Thyroid gland (tissue), 4 donors: ENCODE measurements at regions not wholly inside any gene's neighbourhood (a gene's known extent, or its start where the extent isn't known, plus 50 kb on each side); places are given as distances from the start of the nearest gene placed in this dataset.

Experiments used
- DNase-seq, 2 donors: peaks; one replicate each; pipeline ENCODE4 v3.0.0-alpha.2; 2019
- H3K27ac ChIP-seq, 3 donors: fragments of 200-600 bp; sonication (generic); 1 replicate in 2 of 3; 2 replicates in 1 of 3; pipeline ENCODE4 v1.5.1; 2016 to 2019; ENCODE audit warnings: mild to moderate bottlenecking in 1 of 3, moderate library complexity in 1 of 3
- H3K27me3 ChIP-seq: fragments of 200-600 bp; sonication (generic); one replicate; pipeline ENCODE4 v1.5.1; 2019
- H3K36me3 ChIP-seq, 2 donors: fragments of 200-600 bp; sonication (generic); one replicate each; pipeline ENCODE4 v1.5.1; 2016 to 2019
- H3K4me1 ChIP-seq, 2 donors: fragments of 200-600 bp; sonication (generic); one replicate each; pipeline ENCODE4 v1.5.1; 2017 to 2019
- H3K4me3 ChIP-seq, 3 donors: fragments of 200-600 bp; sonication (generic); replicated peaks in 1 of 3; 1 replicate in 2 of 3; 2 replicates in 1 of 3; pipeline ENCODE4 v1.5.1; 2016; ENCODE audit warnings: mild to moderate bottlenecking in 1 of 3
- H3K9me3 ChIP-seq: fragments of 200-600 bp; sonication (generic); one replicate; pipeline ENCODE4 v1.5.1; 2017
- POLR2A ChIP-seq, 2 donors: fragments of 450-650 bp; IDR thresholded peaks; one replicate each; pipeline ENCODE4 v1.6.1; 2017; ENCODE audit warnings: antibody characterized with exemption in 2 of 2, mild to moderate bottlenecking in 2 of 2, moderate library complexity in 1 of 2
- WGBS, 2 donors: methylation state at CpG; one replicate each; pipeline ENCODE4 v1.1.5; 2017; 5-methylcytosine and 5-hydroxymethylcytosine counted together
- intact Hi-C: fragments of 100-400 bp; cut with DNase I; formaldehyde crosslinking; loops from one replicate; pipeline ENCODE4 v1.15.1; 2023
- TF ChIP-seq, protein P1 (sequence below), 6 experiments: fragments of 200-600 bp in 3 of 6; fragments of 450-650 bp in 3 of 6; sonication (generic) in 3 of 6; IDR thresholded peaks; one replicate each; pipeline ENCODE4 v1.5.1; 2016 to 2019; ENCODE audit warnings: antibody characterized with exemption in 6 of 6, mild to moderate bottlenecking in 2 of 6, inconsistent platforms in 1 of 6, moderate library complexity in 1 of 6

GRCh38 chr12:126557659-126558058 is 1492.4 kb downstream of the AACS start:
- DNase-seq: no peak
- WGBS, 2 donors: 88 to 89% methylated on average over 5 of the region's 5 CpGs
- no peaks in the 10 kb centered on the region for H3K4me1 ChIP-seq
- H3K4me3 ChIP-seq: no peak overlapping the region
- H3K27me3 ChIP-seq: no peaks in the 10 kb centered on the region
- H3K27ac ChIP-seq: no peak overlapping the region
- H3K36me3 ChIP-seq: no peaks in the 10 kb centered on the region
- intact Hi-C loops: no loop called here
- H3K9me3 ChIP-seq: no peaks in the 10 kb centered on the region
- TF ChIP-seq POLR2A (IDR thresholded peaks at IDR 0.05): no peak
- TF ChIP-seq, protein P1, sequence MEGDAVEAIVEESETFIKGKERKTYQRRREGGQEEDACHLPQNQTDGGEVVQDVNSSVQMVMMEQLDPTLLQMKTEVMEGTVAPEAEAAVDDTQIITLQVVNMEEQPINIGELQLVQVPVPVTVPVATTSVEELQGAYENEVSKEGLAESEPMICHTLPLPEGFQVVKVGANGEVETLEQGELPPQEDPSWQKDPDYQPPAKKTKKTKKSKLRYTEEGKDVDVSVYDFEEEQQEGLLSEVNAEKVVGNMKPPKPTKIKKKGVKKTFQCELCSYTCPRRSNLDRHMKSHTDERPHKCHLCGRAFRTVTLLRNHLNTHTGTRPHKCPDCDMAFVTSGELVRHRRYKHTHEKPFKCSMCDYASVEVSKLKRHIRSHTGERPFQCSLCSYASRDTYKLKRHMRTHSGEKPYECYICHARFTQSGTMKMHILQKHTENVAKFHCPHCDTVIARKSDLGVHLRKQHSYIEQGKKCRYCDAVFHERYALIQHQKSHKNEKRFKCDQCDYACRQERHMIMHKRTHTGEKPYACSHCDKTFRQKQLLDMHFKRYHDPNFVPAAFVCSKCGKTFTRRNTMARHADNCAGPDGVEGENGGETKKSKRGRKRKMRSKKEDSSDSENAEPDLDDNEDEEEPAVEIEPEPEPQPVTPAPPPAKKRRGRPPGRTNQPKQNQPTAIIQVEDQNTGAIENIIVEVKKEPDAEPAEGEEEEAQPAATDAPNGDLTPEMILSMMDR (IDR thresholded peaks at IDR 0.05): no peak

GRCh38 chr12:126558219-126558618 is 1493.0 kb downstream of the AACS start:
- Histone ChIP-seq H3K27me3 (no peaks in the 10 kb centered on the region), H3K4me1 (no peaks in the 10 kb centered on the region), H3K4me3 (no peak overlapping the region), H3K27ac (no peak overlapping the region), H3K9me3 (no peaks in the 10 kb centered on the region), H3K36me3 (no peaks in the 10 kb centered on the region)
- TF ChIP-seq POLR2A (IDR thresholded peaks at IDR 0.05): no peak
- TF ChIP-seq, protein P1 (IDR thresholded peaks at IDR 0.05): no peak
- WGBS, 2 donors: 68 to 72% methylated on average over 2 of the region's 2 CpGs
- DNase-seq: no peak
- intact Hi-C loops: no loop called here

DNA sequence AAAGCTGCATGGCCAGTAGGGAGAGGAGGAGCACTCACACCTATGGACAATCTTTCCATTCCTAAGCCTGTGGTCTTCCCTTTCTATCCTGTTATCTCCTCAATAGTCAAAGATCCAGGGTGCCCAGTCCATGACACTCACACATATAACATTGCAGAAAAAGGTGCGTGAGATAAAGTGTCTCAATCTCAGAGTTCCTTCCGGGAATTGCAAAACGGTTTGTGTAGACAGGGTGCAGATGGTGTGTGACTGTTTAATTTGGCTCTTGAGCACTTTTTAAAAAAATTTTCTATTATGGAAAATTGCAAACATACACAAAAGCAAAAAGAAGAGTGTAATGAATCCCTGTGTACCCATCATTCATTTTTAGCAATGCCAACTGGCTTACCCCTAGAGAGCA is 1493.6 kb downstream of the AACS start:
- Histone ChIP-seq H3K27ac (no peak overlapping the region), H3K9me3 (no peaks in the 10 kb centered on the region), H3K27me3 (no peaks in the 10 kb centered on the region), H3K4me3 (no peak overlapping the region), H3K36me3 (no peaks in the 10 kb centered on the region), H3K4me1 (no peaks in the 10 kb centered on the region)
- intact Hi-C loops: no loop called here
- 79 to 94% methylated on average over 3 of the region's 3 CpGs for WGBS, 2 donors
- TF ChIP-seq POLR2A (IDR thresholded peaks at IDR 0.05): no peak
- TF ChIP-seq, protein P1 (IDR thresholded peaks at IDR 0.05): no peak
- DNase-seq: no peak

- no peaks in the 10 kb centered on the region for H3K9me3 ChIP-seq
- no peaks in the 10 kb centered on the region for H3K36me3 ChIP-seq
- H3K4me3 ChIP-seq: no peak overlapping the region
- no peak for DNase-seq
- WGBS, 2 donors: 81 to 89% methylated on average over 13 of the region's 18 CpGs
- H3K4me1 ChIP-seq: no peaks in the 10 kb centered on the region
- intact Hi-C loops: no loop called here
- TF ChIP-seq, protein P1 (IDR thresholded peaks at IDR 0.05): no peak
- no peak for TF ChIP-seq POLR2A (IDR thresholded peaks at IDR 0.05)
- no peaks in the 10 kb centered on the region for H3K27me3 ChIP-seq
- H3K27ac ChIP-seq: no peak overlapping the region
Measured at GRCh38 chr12:126567016-126567415, 1501.8 kb downstream of the AACS start.

GRCh38 chr12:126569706-126570105 is 1504.5 kb downstream of the AACS start:
- no peak for DNase-seq
- TF ChIP-seq, protein P1 (IDR thresholded peaks at IDR 0.05): no peak
- no peak for TF ChIP-seq POLR2A (IDR thresholded peaks at IDR 0.05)
- Histone ChIP-seq H3K9me3 (no peaks in the 10 kb centered on the region), H3K4me3 (no peak overlapping the region), H3K27ac (no peak overlapping the region), H3K36me3 (no peaks in the 10 kb centered on the region), H3K27me3 (no peaks in the 10 kb centered on the region), H3K4me1 (no peaks in the 10 kb centered on the region)
- WGBS, 2 donors: 70 to 71% methylated on average over 5 of the region's 5 CpGs
- intact Hi-C loops: no loop called here
